Psoas muscle (tissue), 7 donors: ENCODE measurements at regions not wholly inside any gene's neighbourhood (a gene's known extent, or its start where the extent isn't known, plus 50 kb on each side); places are given as distances from the start of the nearest gene placed in this dataset.
A peak's percentile ranks its signal among the peaks of the same experiment; 100 is the strongest.

Experiments
- ATAC-seq, 4 donors: fragments of 200-7000 bp; cut with Tn5 transposase; one replicate each; pipeline ENCODE4 v1.9.1; 2020; ENCODE audit warnings: moderate library complexity in 3 of 4, mild to moderate bottlenecking in 2 of 4
- DNase-seq, 2 donors: peaks; one replicate each; pipeline ENCODE4 v3.0.0-alpha.2; 2020
- H3K27ac ChIP-seq: fragments of 200-600 bp; one replicate; pipeline ENCODE4 v1.8.0; 2022
- H3K27me3 ChIP-seq, 3 donors: fragments of 200-600 bp in 1 of 3; one replicate each; pipeline versions ENCODE4 v1.6.1 to v1.8.0; 2013 to 2022; ENCODE audit warnings: low read length in 2 of 3, mild to moderate bottlenecking in 2 of 3, moderate library complexity in 1 of 3; ENCODE audit not compliant: insufficient read depth in 3 of 3
- H3K36me3 ChIP-seq, 2 donors: fragments of 200-600 bp in 1 of 2; one replicate each; pipeline versions ENCODE4 v1.6.1 to v1.8.0; 2013 to 2022; ENCODE audit warnings: low read depth in 1 of 2, mild to moderate bottlenecking in 1 of 2, moderate library complexity in 1 of 2; ENCODE audit not compliant: insufficient read depth in 1 of 2
- H3K4me1 ChIP-seq: fragments of 200-600 bp; one replicate; pipeline ENCODE4 v1.8.0; 2022
- H3K4me3 ChIP-seq: fragments of 200-600 bp; one replicate; pipeline ENCODE4 v1.8.0; 2022; ENCODE audit warnings: mild to moderate bottlenecking
- H3K9me3 ChIP-seq: fragments of 200-600 bp; one replicate; pipeline ENCODE4 v1.8.0; 2022
- WGBS, 3 donors: extraction: QIAGEN DNeasy Blood & Tissue Kit; methylation state at CpG; one replicate each; pipeline versions ENCODE4 v1.1.6 to v1.1.7; 2013; 5-methylcytosine and 5-hydroxymethylcytosine counted together
- intact Hi-C, 2 donors: fragments of 100-400 bp; cut with DNase I; formaldehyde crosslinking; loops; one replicate each; pipeline versions ENCODE4 v1.11.0 to v1.14.2; 2022
- TF ChIP-seq, protein P1 (sequence below): fragments of 200-600 bp; IDR thresholded peaks from one replicate; pipeline ENCODE4 v1.8.0; 2022; ENCODE audit warnings: antibody characterized with exemption
- donor health status: healthy with polysubstance abuse.
- donor health status: DM: no; HTN: no; CAD: no; lungs with moderate emphysema.
- donor health status: Bipolar disorder and iron deficiency.
- donor health status: healthy.
- donor health status: DM: yes; HTN: yes; CAD: no.
- donor health status: DM: no; HTN: no; CAD: no.
- donor health status: DM: yes; HTN: yes; CAD: no.

DNA sequence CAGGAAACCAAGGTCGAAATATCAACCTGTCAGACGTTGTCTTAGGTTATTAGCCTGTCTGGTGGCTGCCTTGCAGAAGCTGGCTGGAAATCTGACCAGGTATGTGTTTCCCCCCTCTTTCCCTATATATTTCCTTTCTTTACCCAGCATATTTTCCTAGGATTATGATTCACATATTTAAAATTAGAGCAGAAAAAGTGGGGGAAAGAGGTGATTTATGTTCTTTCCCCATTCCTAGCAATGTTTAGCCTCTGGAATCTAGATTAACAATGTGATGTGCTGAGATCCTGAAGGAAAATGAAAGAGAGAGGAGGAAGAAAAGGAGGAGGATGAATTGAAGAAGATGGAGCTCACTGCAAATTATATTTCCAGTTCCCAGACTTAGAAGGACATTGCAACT is 421.4 kb upstream of the AUTS2 start:
- WGBS, 3 donors, result 79 to 90% (median 80%) methylated on average over 2 of the region's 2 CpGs
- TF ChIP-seq, protein P1, sequence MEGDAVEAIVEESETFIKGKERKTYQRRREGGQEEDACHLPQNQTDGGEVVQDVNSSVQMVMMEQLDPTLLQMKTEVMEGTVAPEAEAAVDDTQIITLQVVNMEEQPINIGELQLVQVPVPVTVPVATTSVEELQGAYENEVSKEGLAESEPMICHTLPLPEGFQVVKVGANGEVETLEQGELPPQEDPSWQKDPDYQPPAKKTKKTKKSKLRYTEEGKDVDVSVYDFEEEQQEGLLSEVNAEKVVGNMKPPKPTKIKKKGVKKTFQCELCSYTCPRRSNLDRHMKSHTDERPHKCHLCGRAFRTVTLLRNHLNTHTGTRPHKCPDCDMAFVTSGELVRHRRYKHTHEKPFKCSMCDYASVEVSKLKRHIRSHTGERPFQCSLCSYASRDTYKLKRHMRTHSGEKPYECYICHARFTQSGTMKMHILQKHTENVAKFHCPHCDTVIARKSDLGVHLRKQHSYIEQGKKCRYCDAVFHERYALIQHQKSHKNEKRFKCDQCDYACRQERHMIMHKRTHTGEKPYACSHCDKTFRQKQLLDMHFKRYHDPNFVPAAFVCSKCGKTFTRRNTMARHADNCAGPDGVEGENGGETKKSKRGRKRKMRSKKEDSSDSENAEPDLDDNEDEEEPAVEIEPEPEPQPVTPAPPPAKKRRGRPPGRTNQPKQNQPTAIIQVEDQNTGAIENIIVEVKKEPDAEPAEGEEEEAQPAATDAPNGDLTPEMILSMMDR, result no peak
- Histone ChIP-seq H3K4me3 (no peak overlapping the region), H3K9me3 (no peaks in the 10 kb centered on the region), H3K4me1 (no peaks in the 10 kb centered on the region), H3K27me3 (peaks cover 0 to 4% (median 0%) of the 10 kb centered on the region in 3 donors), H3K27ac (no peak overlapping the region), H3K36me3 (no peaks in the 10 kb centered on the region)
- DNase-seq (no peak), ATAC-seq (no peak)
- intact Hi-C loops, result no loop called here

DNA sequence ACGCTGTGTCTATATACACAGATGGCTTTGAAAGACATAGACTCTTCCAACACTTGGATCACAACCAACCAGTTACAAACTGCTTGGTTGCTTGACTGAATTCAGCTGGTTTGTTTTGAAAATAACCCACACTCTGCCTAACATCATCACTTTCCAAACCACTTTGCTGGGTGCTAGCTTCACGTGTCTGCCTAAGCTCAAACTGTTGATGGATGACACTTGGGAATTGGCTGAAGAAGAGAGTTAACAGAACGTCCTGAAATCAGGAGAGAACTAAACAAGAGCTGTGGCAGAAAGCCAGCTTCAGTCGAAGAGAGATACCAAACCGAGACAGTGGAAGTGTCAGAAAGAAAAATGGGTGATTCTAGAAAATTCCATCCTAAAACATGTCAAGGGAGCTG is 420.8 kb upstream of the AUTS2 start:
- peaks cover 0 to 4% (median 0%) of the 10 kb centered on the region in 3 donors for H3K27me3 ChIP-seq
- TF ChIP-seq, protein P1, result no peak
- H3K9me3 ChIP-seq, result no peaks in the 10 kb centered on the region
- H3K4me1 ChIP-seq, result no peaks in the 10 kb centered on the region
- no peaks in the 10 kb centered on the region for H3K36me3 ChIP-seq
- H3K27ac ChIP-seq, result no peak overlapping the region
- no peak overlapping the region for H3K4me3 ChIP-seq
- 14 to 21% (median 16%) methylated on average over 5 of the region's 5 CpGs for WGBS, 3 donors
- intact Hi-C loops, result no loop called here
- DNase-seq (no peak), ATAC-seq (peak in 1 of 4 donors; percentile 35)

DNA sequence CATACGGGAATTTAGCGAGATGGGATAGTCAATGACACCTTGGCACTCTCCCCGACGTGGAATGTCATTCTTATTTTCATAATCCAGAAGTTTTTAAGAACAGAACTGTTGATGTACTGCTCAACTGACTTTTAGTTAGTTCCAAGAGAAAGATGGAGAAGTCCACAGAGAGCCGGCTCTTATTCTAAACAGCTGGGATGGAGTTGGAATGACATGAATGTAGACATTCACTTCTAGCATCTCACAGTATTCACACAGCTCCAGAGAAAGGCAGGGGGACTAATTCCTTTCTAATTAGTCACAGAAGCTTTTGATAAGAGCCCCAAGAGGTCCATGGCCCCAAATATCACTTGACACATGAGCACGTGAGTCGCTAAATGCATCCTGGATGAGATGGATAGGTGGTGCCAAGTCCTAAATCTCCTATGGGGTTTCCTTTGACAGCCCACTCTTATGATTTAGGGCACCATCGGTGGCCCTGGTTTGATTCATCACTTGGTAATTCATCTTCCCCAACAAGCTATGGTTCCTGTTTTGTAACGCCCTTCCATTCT is 420.3 kb upstream of the AUTS2 start:
- Histone ChIP-seq H3K36me3 (no peaks in the 10 kb centered on the region), H3K27me3 (peaks cover 0 to 4% (median 0%) of the 10 kb centered on the region in 3 donors), H3K27ac (no peak overlapping the region), H3K4me3 (no peak overlapping the region), H3K4me1 (no peaks in the 10 kb centered on the region), H3K9me3 (no peaks in the 10 kb centered on the region)
- 26 to 36% (median 28%) methylated on average over 9 of the region's 9 CpGs for WGBS, 3 donors
- no peak for DNase-seq
- intact Hi-C loops, result no loop called here
- TF ChIP-seq, protein P1, result no peak
- ATAC-seq, result peak in 1 of 4 donors; percentile 32

DNA sequence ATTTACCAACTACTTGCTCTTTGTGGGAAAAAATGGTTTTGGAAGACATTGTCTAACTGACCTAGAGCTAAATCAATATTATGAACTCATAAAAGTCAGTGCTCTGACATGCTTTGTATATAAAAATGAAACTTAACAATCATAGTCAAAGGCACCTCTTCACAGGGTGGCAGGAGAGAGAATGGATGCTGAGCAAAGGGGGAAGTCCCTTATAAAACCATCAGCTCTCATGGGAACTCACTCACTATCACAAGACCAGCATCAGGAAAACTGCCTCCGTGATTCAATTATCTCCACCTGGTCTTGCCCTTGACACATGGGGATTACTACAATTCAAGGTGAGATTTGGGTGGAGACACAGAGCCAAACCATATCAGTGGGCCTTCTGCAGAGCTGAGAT is 417.6 kb upstream of the AUTS2 start:
- peaks cover 0 to 4% (median 0%) of the 10 kb centered on the region in 3 donors for H3K27me3 ChIP-seq
- no peak for DNase-seq
- no peak overlapping the region for H3K27ac ChIP-seq
- TF ChIP-seq, protein P1, result no peak
- 60 to 72% (median 70%) methylated on average over 1 of the region's 1 CpG for WGBS, 3 donors
- no peak for ATAC-seq
- no peaks in the 10 kb centered on the region for H3K36me3 ChIP-seq
- no peaks in the 10 kb centered on the region for H3K4me1 ChIP-seq
- H3K9me3 ChIP-seq, result no peaks in the 10 kb centered on the region
- intact Hi-C loops, result no loop called here
- H3K4me3 ChIP-seq, result no peak overlapping the region
